ENCODE measurements at regions not wholly inside any gene's neighbourhood (a gene's known extent, or its start where the extent isn't known, plus 50 kb on each side); places are given as distances from the start of the nearest gene placed in this dataset.

GRCh38 chr3:25171118-25171807, 256.8 kb upstream of the RARB start:
- TF ChIP-seq, protein P1, sequence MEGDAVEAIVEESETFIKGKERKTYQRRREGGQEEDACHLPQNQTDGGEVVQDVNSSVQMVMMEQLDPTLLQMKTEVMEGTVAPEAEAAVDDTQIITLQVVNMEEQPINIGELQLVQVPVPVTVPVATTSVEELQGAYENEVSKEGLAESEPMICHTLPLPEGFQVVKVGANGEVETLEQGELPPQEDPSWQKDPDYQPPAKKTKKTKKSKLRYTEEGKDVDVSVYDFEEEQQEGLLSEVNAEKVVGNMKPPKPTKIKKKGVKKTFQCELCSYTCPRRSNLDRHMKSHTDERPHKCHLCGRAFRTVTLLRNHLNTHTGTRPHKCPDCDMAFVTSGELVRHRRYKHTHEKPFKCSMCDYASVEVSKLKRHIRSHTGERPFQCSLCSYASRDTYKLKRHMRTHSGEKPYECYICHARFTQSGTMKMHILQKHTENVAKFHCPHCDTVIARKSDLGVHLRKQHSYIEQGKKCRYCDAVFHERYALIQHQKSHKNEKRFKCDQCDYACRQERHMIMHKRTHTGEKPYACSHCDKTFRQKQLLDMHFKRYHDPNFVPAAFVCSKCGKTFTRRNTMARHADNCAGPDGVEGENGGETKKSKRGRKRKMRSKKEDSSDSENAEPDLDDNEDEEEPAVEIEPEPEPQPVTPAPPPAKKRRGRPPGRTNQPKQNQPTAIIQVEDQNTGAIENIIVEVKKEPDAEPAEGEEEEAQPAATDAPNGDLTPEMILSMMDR (IDR thresholded peaks at IDR 0.05): no peak
- no peak for TF ChIP-seq POLR2A (IDR thresholded peaks at IDR 0.05)
- Histone ChIP-seq H3K36me3 (no peaks in the 10 kb centered on the region), H3K27me3 (no peaks in the 10 kb centered on the region), H3K9me3 (no peaks in the 10 kb centered on the region), H3K4me1 (no peaks in the 10 kb centered on the region), H3K27ac (no peak overlapping the region), H3K4me3 (no peak overlapping the region)
- intact Hi-C loops (cut with DNase I; ENCODE audit: low total_unique reads): no loop called here
- DNase-seq: no peak

- TF ChIP-seq POLR2A (IDR thresholded peaks at IDR 0.05): no peak
- TF ChIP-seq, protein P1 (IDR thresholded peaks at IDR 0.05): no peak
- no peaks in the 10 kb centered on the region for H3K4me1 ChIP-seq
- DNase-seq: no peak
- no peak overlapping the region for H3K4me3 ChIP-seq
- H3K27ac ChIP-seq: no peak overlapping the region
- no peaks in the 10 kb centered on the region for H3K27me3 ChIP-seq
- no peaks in the 10 kb centered on the region for H3K36me3 ChIP-seq
- intact Hi-C loops (cut with DNase I; ENCODE audit: low total_unique reads): no loop called here
- H3K9me3 ChIP-seq: no peaks in the 10 kb centered on the region
Measured at GRCh38 chr3:25171897-25172296, 256.2 kb upstream of the RARB start.

DNA sequence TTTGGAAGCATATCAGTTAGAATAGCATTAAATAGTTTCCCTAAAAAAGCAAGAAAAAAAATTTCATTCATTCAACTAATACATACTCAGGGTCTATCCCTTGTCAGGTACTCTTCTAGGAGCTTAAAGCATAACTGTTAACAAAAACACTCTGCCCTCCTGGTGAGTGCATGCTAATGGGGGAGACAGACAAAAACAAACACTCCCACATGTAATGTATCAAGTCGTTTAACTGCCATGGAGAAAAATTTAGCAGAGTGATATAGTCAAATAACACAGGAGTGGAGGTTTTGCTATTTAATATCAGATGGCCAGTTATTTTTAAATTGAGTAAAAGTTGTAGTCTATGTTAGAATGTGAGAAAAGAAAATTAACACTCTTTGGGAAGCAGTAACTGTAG, 254.5 kb upstream of the RARB start:
- Histone ChIP-seq H3K36me3 (no peaks in the 10 kb centered on the region), H3K4me3 (no peak overlapping the region), H3K4me1 (no peaks in the 10 kb centered on the region), H3K27me3 (no peaks in the 10 kb centered on the region), H3K27ac (no peak overlapping the region), H3K9me3 (no peaks in the 10 kb centered on the region)
- intact Hi-C loops (cut with DNase I; ENCODE audit: low total_unique reads): no loop called here
- DNase-seq: no peak
- no peak for TF ChIP-seq POLR2A (IDR thresholded peaks at IDR 0.05)
- TF ChIP-seq, protein P1 (IDR thresholded peaks at IDR 0.05): no peak

DNA sequence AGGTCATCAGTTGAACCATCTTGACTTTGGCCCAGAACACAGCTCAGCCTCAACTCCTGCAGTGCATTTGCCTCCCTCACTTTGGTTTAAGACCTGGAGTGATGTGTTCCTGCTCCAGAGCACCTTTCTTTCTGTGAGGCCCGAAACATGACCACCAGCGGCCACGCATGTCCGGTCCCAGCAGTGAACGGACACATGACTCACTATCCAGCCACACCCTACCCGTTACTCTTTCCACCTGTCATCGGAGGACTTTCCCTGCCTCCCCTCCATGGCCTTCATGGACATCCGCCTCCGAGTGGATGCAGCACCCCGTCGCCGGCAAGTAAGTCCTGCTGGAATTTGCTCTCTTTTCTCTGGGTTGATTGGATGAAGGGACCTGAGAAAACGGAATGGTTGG, 253.8 kb upstream of the RARB start:
- TF ChIP-seq, protein P1 (IDR thresholded peaks at IDR 0.05): no peak
- TF ChIP-seq POLR2A (IDR thresholded peaks at IDR 0.05): no peak
- no peak for DNase-seq
- no peak overlapping the region for H3K4me3 ChIP-seq
- no peaks in the 10 kb centered on the region for H3K27me3 ChIP-seq
- H3K27ac ChIP-seq: no peak overlapping the region
- intact Hi-C loops (cut with DNase I; ENCODE audit: low total_unique reads): no loop called here
- no peaks in the 10 kb centered on the region for H3K36me3 ChIP-seq
- no peaks in the 10 kb centered on the region for H3K4me1 ChIP-seq
- H3K9me3 ChIP-seq: no peaks in the 10 kb centered on the region

GRCh38 chr3:25177041-25177440, 251.0 kb upstream of the RARB start:
- Histone ChIP-seq H3K27me3 (no peaks in the 10 kb centered on the region), H3K4me3 (no peak overlapping the region), H3K9me3 (no peaks in the 10 kb centered on the region), H3K4me1 (no peaks in the 10 kb centered on the region), H3K27ac (no peak overlapping the region), H3K36me3 (no peaks in the 10 kb centered on the region)
- TF ChIP-seq POLR2A (IDR thresholded peaks at IDR 0.05): no peak
- TF ChIP-seq, protein P1 (IDR thresholded peaks at IDR 0.05): no peak
- DNase-seq: no peak
- intact Hi-C loops (cut with DNase I; ENCODE audit: low total_unique reads): no loop called here
